Activated naive CD4-positive, alpha-beta T cell treated with Interleukin-2 at 50 U/mL for 16 hours (primary cell): ENCODE measurements at regions not wholly inside any gene's neighbourhood (a gene's known extent, or its start where the extent isn't known, plus 50 kb on each side); places are given as distances from the start of the nearest gene placed in this dataset.
"Not testable (repeated sequence)": the region's sequence is repeated elsewhere in the genome, so short reads cannot be mapped to it uniquely, and the experiment has no call there.

Experiments used
- DNase-seq: peaks from one replicate; pipeline ENCODE4 v3.0.0-alpha.2; 2020

- DNase-seq, result no peak
These were observed 721.4 kb upstream of the GOT2 start for GRCh38 chr16:59455497-59455896.

- DNase-seq, result not testable (repeated sequence)
These were observed 716.4 kb upstream of the GOT2 start for GRCh38 chr16:59450513-59450912.

DNA sequence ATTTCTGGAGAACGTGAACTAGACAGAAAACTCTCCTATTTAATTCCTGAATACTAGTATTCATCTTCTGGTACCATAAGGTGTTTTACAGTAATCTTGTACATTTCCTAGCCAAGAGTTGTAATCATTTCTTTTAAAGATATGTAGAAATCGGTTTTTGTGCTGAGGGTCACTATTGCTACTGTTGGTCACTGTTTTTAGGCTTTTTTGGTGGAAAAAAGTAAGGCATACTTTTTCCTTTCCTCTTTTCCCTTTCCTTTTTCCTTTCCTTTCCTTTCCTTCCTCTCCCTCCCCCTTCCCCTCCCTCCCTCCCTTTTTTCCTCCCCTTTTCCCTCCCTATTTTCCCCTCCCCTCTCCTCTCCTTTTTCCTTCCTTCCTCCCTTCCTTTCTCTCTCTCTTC, 706.4 kb upstream of the GOT2 start:
- DNase-seq, result no peak

- no peak for DNase-seq
These were observed 698.8 kb upstream of the GOT2 start for GRCh38 chr16:59432896-59433295.

DNA sequence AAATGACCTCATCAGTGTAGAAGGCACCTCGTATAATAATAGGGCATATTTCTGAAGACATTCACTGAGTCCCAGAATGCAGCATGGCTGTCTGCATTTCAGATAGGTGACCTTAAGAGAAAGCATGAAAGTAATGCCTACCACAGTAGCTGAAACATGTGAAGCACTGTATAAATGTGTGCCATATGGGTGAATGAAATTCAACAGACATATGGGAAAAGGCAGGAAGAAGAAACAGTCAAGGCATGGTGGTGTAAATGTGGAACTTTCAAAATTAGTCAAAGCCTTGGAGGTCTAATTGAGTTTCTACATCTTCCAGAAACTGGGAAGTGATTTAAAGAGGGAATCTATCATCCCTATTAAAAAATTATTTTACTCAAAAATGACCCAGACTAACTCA, 698.2 kb upstream of the GOT2 start:
- no peak for DNase-seq

DNA sequence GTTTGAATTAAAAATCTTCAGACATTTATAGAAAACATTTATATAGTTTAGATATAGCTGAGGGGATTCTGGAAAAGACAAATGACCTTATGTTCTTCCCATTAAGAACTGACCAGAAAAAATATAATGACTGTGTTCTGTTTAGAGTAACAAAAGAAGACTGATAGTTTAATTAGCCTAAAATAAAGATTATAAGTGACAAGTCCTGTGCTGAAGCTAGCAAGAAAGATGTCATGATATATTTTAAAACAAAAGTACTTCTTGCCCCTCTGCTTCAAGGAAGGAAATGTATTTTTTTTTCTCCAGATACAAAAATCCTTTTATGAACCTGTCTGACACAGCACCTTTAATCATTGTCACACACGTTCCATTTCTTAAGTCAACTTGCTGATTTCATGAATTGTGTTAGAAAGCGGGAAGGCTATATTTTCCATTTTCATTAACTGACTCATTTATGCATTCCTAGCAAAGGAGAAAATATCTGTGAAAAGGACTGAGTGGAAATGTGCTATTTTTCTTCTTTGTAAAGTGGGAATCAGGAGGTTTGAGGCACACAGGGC, 690.7 kb upstream of the GOT2 start:
- no peak for DNase-seq

DNA sequence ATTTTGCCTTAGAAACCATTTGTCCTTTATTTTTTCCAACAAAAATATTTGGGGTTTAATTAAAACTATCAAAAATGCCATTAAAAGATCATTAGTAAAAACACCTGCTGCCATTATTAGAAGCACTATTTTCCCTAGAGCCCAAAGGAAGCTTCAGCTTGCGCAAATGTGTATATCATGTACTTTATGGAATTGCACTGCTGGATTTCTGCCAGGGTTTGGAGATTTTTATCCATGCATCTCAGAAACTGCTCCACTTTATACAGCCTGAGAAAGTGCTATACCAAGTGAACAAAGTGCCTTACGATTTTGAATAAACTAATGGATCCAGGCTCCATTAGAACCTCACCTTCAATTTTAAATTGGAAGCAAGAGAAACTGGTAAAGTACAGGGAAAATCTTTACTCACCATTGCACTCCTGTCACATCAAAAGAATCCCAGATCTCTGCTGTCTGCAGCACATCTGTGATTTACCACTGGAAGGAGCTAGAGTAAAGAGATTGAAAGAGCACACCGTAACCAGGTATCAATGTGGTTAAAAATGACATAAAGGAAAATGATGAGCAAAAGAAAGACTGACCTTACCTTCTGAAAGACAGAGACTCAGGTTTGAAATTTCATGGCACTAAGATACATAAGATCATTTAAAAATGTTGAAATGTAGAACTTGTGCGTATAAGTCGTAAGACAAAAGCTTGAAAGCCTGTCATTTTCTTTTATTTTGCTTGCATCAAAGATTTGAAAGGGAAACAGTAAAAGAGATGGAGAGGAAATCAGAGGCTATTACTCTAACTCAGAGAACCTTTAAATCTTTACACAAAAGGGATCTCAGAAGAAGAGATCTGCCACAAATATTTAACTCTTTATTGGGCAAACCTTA, 678.1 kb upstream of the GOT2 start:
- DNase-seq, result no peak

GRCh38 chr16:59410451-59410850, 676.3 kb upstream of the GOT2 start:
- DNase-seq, result no peak

DNA sequence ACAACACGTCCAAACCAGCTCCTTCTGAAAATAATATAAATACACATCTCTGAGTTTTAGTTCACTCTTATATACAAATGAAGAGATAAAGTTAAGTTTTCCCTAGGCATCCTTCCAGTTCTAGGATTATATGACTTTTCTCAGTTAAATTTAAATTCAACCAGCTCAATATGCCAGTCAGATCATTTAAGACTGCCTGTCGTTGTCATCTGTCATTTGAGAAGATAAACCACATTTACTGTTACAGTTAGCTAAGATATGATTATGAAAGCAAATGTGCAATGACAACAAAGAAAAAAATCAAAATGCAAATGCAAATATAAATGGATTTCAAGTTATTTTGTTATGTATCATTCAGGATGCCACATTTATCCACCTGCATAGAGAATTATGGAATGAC, 671.7 kb upstream of the GOT2 start:
- no peak for DNase-seq

DNA sequence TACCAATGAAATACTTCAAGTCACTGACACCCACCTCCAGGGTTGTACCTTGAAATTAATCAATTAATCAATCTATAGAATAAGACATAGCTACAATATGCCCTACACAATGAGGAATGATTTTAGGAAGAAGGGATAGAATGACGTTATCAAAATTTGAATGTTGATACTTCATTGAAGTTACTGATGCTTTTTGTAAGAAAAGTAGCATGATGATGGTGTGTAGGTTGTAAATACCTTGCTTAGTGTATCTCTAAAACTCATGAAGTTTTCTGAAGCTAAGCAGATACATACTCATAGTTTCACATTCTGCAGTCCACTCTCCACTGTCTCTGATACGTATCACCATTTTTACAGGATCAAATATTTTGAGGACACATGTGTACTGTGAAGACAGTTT, 670.4 kb upstream of the GOT2 start:
- DNase-seq, result no peak

DNA sequence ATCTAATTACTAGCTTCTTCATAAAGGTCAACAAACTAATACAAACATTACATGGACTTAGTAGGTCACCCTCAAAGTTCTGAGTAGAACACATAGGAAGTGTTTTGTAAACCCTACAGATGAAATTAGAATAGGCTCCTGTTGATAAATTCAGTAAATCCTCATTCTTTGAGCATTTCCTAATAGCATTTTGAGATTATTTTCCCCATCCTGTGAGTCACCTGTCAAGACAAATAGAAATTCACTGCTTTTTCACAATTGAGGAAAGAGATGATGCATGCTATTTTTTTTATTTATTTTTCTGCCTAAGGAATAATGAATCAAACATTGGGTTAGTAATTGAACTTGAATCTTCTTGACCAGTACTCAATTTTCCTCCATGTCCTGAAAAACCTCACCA, 666.7 kb upstream of the GOT2 start:
- DNase-seq, result no peak

GRCh38 chr16:59397638-59398037, 663.5 kb upstream of the GOT2 start:
- no peak for DNase-seq

GRCh38 chr16:59394526-59394925, 660.4 kb upstream of the GOT2 start:
- DNase-seq, result no peak

DNA sequence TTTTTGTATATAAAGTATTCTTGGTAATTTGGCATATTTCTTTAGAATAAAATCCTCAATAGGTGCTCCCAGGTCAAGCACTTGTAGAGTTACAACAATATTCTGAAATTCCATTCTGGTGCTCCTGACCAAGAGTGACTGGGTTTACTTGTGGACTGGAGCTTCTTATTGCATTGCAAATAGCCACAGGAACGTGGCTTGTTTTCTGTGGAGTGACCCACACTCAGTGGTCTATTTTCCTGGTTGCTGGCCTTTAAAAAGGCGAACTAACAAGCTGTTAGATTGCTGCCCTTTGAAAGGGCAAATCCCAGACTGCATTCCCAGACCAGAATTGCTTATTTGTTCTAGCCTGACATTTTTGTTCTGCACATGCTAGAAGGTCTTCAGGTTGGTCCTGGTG, 658.8 kb upstream of the GOT2 start:
- DNase-seq, result no peak

DNA sequence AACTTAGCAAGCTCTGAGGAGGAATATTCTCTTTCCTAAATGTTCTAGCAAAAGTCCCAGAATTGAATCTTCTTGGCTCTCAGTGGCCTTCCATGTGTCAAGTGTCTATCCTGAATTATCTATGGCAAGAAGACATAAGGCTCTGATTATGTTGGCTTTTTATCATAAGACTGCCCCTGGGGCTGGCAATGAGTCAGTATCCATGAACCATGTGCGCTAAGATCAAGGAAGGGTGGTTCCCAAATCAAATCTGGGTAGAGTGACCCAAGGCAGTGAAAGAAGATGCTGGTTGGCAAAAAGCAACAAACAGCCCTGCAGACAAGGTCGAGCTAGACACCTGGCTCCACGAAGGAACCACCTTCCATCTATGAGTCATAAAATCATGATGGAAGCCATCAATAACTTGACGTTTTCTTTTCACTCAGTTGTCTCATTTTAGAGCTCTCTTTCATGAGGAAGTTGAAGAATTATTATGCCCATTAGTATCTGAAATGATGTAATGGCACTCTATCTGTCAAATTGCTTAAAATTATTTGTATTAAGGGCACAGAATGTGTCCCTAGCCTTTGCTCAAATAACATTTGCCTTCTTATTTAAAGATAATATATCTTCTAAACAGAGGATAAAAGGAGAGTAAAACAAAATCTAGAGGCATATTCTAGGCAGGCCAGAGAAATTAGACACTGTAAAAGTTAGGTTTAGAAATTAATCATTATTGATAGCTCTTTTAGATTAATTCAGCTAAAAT, 657.7 kb upstream of the GOT2 start:
- DNase-seq, result no peak

- no peak for DNase-seq
These were observed 651.8 kb upstream of the GOT2 start for GRCh38 chr16:59385959-59386358.

DNA sequence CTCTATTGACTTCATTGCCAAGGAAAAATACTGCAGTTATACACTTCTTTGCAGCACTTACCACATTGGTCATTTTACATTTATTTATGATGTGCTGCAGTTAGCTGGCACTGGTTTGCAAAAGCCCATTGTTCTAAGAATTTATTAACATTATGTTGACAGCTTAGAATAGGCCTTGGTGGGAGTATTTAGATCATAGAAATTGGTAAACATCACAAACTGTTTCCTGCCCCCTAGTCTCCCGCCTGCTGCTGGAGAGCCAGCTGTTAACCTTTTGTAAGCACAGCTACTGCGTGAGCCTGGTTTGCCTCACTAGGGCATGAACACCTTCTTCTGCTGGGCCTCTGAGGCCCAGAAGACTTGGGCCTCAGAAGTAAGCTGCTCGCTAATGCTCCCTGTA, 651.4 kb upstream of the GOT2 start:
- no peak for DNase-seq

GRCh38 chr16:59373632-59374031, 639.5 kb upstream of the GOT2 start:
- DNase-seq, result no peak

DNA sequence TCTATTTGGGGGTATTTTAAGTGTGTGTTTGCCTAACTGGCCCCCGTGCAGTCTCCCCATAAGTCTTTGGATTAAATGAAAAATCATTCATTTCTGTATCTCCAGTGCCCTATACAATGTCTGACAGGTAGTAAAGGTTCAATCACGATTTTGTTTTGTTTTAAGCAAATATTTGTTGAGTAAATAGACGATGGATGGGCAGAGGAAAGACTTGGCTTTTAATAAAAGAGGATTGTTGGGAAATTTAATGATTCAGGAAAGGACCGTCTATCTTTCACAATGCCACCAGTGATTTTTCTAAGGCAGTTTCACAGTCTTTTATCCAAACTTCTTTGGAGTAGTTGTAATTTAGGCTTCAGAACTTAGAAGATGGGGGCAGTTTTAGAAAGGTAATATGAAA, 636.6 kb upstream of the GOT2 start:
- DNase-seq, result no peak

GRCh38 chr16:59369523-59369922, 635.4 kb upstream of the GOT2 start:
- DNase-seq, result no peak

DNA sequence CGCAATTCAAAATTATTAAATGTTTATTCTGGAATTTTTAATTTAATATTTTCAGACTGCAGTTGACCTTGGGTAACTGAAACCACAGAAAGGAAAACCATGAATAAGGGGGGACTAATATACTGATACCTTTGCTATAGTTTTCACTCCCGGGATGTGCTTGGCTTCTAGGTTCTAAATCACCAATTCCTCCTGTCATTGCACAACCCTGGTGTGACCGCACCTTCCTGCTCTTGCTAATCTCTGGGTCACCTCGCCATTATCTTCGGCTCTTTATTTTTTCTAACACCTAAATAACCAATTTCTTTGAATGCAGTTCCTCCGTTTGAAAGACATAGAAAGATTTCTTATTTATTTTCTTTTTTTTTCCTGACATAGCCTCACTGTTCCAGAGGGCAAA, 634.5 kb upstream of the GOT2 start:
- no peak for DNase-seq

- DNase-seq, result no peak
These were observed 622.6 kb upstream of the GOT2 start for GRCh38 chr16:59356709-59357108.

DNA sequence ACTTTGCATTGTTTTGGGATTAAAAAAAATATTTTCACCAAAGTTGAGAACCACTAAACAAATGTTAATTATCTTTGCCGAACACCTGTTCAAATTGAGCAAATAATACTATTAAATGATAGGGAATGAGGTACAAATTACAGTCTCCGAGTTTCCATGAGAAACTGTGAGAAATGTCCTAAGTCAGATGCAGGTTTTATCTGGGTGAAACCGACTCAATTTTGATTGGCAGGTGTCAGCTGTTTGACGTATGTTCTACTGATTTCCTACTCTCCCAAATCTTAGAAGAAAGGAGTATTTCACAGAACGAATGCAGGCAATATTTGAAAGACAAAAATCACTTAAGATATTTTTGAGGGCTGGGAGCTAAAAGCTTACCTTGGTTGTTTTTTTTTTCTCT, 622.0 kb upstream of the GOT2 start:
- no peak for DNase-seq

GRCh38 chr16:59355704-59356103, 621.6 kb upstream of the GOT2 start:
- DNase-seq, result no peak
